HG03066 (cell line): ENCODE measurements at regions not wholly inside any gene's neighbourhood (a gene's known extent, or its start where the extent isn't known, plus 50 kb on each side); places are given as distances from the start of the nearest gene placed in this dataset.

Experiments
- ATAC-seq: cut with Tn5 transposase; IDR thresholded peaks from one replicate; pipeline ENCODE4 v1.9.1; 2021; ENCODE audit warnings: low read depth; ENCODE audit not compliant: unreplicated experiment

DNA sequence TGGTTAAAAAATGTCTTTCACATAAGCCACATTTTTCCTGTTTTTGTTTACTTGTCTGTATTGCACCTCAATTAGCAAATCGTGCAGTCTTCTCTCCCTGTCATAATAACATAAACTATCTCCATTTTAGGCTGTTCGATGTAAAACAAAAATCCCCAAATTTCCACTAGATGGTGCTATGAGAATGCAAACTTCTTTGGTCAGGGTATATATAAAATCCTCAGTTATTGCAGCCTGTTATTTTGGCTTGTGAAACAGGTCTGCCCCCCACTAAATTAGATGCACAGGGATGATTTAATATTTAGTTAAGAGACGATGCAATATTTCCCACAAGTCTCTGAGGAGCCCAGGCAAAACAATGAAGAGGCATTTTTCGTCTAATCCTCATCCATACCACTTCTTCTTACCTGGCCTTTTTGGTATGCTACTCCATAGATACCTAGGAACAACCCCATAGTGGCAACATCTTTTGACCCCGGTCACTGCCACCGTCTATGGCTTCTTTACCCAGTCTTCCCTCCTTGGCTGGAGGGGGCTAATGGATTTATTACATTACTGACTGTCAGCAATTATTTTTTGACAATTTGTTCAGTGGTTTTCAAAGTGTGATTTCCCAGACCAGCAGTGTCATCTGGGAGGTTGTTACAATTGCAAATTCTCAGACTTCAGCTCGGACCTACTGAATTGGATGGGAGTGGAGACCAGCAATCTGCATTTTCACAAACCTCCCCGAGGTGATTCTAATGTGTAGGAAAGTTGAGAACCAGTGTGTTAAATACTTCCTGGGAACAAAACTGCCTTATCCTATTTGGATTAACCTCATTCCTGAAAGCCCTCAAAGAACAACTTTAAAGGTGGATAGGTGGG lies 117.4 kb upstream of the CWC22 start:
- ATAC-seq, result peak; percentile 69

DNA sequence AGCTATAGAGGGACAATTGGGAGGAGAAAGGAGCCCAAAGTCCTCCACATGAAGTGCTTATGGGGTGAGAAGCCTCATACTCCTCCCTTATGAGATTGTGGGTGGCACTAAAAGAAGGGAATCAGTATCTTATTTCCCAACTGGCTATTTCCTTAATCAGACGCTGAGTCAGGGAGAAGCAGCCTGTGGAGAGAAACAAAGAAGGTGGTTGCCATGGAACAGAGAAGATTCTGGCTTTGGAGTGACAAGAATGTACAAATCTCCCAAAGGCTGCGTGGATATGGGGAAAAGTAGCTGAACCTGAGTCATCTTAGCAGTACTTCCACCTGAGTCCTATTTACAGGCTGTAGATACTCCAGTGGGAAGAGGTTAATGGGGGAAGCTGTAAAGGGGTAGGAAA lies 115.8 kb upstream of the CWC22 start:
- no peak for ATAC-seq

DNA sequence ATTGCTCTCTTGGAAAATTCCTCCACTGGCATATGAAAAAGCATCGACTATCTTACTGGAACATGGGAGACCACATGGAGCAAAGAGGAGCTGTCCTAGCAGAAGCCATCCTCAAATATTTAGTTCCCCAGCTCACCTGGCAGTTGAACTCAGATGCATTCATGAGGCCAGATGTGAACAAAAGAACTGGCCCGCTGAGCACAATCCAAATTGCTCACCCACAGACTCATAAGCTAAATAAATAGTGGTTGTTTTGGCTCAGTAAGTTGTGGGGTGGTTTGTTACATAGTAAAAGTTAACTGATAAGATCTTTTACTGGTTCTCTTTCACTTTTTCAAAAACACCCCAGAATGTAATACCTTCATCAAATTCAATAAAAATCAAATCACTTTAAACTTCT lies 108.6 kb upstream of the CWC22 start:
- no peak for ATAC-seq

DNA sequence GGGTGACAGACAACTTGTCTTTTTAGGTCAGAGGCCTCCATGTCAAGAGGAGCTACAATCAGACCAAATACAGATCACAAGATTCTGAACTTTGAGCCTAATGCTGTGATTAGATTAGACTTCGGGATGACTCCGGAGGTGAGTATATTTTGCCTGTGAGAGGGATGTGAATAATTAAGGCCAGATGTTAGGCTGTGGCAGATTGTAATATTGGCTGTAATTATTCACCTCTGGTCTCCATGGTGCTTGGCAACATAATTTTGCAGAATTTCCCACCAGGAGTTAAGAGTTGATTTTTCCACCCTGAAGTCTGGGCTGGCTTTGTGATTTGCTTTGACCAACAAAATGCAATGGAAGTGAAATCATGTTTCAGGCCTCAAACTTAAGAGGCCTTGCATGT lies 108.2 kb upstream of the CWC22 start:
- no peak for ATAC-seq

DNA sequence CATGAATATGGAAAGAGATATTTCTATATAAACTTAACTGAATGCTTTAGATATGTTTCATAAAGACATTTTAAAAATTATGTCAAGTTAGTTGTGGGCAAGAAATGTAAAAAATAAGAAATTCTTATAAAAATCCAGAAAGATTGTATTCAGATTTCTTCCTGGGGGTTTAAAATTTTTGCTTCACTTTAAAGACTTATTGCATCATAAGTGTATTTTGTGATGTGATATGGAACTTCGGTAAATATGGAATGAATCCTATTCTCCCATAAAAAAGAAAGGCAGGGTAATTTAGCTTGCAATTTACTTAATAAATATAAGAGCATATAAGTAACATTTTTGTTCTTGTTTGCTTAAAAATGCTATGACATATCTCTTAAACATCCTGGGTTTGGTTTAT lies 104.8 kb upstream of the CWC22 start:
- no peak for ATAC-seq

DNA sequence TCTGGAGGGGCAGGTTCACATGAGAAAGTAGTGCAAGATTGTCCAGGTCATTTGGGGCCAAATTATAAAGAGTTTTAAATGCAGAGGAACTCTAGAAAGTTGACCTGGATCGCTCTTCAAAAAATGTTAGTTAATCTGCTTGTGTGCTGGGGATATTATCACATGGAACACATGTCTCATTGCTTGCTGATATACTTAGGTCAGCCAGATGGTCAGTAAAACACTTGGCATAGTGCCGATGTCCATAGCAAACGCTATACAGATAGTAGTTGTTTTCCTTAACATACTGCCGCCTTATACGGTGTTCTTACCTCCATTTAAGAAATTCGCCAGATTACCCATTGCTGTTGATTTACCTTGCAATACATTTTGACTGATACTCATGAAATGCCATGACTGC lies 103.4 kb upstream of the CWC22 start:
- ATAC-seq, result no peak

DNA sequence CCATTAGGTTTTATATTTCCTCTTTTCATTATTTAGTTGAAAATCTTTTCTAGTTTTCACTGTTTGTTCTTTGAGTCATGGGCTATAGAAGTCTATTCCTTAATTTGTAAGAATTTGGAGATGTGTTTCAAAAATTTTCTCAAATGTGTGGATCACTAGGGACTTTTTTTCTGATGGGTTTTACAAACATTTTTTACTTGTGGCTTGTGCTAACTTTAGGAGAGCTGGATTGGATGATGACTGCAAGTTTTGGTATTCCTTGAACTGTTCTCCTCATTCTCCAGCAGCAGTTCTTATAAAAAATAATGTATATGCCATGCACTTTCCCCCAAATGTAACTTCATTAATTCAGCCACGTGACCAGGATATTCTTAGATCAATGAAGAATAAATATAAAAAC lies 94.7 kb upstream of the CWC22 start:
- no peak for ATAC-seq

DNA sequence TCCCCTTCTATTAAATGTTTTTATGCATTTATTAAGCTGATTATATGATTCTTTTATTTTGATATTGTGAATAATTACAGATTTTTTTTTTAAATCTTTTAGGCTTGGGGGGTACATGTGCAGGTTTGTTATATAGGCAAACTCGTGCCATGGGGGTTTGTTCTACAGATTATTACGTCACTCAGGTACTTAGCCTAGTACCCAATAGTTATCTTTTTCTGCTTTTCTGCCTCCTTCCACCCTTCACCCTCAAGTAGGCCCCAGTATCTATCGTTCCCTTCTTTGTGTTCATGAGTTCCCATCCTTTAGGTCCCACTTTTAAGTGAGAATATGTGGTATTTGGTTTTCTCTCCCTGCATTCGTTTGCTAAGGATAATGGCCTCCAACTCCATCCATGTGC lies 92.2 kb upstream of the CWC22 start:
- ATAC-seq, result no peak

DNA sequence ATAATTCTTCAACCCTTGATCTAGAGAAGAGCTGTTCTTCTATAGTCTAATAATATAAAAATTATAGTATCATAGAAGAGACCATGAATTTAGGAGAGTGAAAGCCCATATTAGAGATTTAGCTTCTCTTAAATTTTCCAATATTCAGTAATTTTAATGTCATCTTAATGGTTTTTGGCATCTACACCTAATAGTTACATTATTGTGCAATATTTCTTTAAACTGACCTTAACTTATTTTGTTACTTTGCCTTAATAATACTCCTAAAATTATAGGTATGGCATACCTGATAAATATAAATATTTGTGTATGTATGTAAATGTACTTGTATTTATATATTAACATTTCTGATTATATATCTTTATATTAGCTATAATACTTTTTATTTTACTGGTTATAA lies 78.0 kb upstream of the CWC22 start:
- no peak for ATAC-seq

DNA sequence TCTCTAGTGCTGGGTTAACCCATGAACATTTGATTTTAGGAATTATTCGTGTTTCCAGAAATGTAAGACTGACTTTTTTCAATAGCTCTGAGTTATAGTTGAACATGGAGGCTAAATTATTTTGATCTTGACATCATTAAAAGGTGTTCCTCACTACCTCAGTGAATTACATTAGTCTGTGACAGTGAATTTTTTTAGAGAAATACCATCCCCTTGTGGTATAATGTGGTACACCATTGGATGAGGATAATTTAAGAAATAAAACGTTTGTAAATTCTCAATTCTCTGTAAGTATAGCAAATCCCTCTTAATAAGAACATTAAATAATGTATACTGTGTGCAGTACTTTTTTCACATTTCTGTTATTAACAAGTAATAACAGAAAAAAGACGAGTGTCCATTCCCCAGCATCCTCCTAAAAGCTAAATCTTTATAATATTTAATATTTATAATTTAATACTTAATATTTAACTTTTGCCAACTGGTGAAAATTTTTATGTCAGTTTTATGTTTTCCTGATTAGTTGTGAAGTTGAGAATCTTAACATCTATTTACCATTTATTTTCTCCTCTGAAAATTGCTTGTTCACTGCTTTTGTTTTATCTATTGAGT lies 70.3 kb upstream of the CWC22 start:
- ATAC-seq, result no peak

DNA sequence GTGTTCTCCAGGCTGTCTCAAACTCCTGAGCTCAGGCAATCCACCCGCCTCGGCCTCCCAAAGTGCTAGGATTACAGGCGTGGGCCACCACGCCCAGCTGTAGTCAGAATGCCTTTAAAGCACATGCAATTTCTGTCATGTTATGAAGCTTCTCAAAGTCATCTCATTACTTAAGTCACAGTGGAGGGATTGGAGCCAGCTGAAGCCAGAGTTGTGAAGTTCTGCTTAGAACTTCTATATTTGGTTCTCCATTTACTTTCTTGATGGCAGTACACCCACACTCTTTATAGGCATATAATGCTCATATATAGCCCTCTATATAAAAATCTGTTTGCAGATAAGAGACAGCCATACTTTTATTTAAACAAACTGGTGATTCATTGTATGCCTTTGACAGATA lies 68.8 kb upstream of the CWC22 start:
- ATAC-seq, result no peak

DNA sequence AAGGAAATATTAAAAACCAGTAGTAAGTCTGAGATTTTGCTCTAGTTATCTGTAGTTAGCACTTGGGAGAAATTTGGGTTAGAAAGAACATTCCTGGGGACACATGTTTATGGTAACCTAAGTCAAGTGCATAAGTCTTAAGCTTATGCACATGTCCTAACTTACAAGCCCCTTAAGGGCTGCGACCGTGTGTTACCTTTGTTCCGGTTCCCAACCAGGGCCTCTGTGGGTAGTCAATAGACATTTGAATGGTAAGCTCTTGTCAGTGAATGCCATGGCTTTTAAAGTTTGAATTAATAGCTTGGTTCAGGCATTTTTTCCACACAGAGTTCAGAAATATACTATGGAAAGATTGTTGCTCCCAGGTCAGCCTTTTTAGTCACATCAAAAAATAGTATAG lies 64.7 kb upstream of the CWC22 start:
- no peak for ATAC-seq

DNA sequence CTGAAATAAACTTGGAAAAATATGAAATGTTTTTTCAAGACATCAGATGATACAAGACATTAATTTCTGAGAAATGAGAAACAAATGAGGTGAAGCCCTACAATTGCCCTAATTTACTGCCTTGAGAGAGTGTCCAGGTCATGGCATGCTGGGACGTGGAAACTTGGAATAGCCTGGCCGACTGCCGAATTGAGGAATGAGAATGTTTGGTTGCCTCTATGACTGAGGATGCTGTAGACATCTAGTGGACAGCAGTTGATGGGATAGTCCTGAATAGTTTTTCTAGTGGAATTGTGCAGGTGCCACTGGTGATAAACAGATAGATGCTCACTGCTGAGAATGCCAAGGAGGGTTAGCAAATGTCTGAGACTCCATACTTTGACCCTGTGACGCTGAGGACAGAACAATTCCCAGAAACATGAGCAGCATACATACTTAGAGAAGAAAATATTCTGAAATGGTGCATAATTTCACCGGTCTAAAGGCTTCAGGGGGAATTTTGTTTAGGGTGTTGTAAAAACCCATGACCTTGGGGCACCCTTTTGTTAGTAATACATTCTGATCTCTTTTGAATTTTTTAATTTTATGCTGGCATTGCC lies 56.5 kb upstream of the CWC22 start:
- no peak for ATAC-seq

DNA sequence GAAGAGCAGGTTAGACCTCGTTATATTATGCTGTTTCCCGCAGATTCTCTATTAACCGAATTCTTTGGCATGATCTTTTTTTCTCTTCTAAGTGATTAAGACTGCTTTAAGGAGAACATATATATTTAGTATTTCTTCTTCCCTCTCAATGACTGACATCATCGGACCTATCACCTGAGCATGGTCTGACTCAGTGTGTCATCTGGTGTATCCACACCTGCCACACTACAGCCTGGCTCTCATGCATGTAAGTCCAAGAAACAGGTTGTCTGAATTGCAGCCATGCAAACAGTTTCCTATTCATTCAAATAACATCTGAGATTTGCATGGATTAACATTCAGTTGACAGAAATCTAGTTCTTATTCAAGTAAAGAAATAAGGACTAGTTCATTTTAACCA lies 55.1 kb upstream of the CWC22 start:
- no peak for ATAC-seq

DNA sequence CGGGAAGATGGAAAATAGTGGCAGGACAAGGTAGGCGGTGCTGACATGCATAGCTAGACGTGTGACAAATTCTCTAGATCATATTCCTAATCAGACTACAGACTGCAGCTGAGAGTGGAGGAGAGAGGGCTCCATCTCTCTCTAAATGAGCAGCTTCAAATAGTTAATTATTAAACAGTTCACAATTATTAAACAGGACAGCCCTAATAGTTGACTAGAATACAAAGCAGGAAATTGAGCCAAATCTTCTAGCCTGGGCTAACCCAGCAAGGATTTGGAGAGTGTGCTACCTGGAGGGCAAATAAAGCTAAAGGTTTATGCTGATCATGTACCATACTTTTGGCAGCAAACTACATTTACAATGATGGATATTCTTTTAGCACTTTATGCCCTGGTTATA lies 54.4 kb upstream of the CWC22 start:
- ATAC-seq, result no peak

DNA sequence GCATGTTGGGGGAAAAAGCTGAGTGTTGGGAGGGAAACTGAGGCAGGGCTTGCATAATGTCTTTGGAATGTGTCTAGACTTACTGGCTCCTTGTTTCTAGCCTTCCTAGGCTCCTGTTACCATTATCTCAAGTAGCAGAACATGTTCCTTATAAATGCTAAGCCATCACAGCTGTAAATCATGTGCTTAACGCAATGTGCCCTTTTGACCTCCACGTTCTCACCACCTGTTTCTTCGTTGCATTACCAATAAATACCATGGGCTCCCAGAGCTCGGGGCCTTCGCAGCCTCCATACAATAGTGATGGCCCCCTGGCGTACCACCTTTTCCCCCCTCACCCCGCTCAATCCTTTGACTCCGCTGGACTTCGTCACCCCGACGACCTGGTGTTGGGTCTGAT lies 54.0 kb upstream of the CWC22 start:
- no peak for ATAC-seq

DNA sequence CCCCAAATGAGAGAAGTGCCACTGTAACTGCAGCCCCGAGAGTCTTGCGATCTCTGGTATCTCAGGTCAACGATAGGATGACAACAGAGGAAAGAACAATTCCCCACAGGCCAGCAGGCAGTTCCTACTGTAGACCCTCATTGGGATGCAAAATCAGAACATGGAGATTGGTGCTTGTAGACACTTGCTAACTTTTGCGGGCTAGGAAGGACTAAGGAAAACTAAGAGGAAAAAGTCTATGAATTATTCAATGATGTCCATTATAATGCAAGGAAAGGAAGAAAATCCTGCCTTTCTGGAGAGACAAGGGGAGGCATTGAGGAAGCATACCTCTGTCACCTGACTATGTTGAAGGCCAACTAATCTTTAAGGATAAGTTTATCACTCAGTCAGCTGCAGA lies 51.9 kb upstream of the CWC22 start:
- ATAC-seq, result no peak

DNA sequence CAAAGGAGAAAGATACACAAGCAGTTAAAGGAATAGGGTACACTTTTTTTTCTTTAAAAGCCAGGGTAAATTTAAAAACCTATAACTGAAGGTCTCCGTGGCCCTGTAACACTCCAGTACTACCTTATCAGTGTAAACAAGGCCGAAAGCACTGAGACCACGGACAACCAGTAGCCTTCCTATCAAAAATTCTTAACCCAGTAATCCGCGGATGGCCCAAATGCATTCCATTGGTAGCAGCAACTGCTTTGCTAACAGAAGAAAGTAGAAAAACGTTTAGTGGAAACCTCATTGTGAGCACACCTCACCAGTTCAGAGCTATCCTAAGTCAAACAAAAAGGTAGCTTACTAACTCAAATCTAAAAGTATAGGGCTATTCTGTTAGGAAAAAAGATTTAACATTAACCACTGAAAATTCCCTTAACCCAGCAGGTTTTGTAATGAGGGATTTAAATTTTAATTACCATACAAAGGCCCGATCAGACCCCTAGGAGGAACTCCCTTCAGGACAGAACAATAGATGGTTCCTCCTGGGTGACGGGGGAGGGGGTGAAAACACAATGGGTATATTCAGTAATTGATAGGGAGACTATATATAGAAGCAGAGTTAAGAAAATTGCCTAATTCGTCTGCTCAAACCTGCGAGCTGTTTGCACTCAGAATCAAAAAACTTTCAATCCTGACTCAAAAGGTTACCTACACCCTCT lies 50.8 kb upstream of the CWC22 start:
- ATAC-seq, result no peak
